ENCODE measurements at regions not wholly inside any gene's neighbourhood (a gene's known extent, or its start where the extent isn't known, plus 50 kb on each side); places are given as distances from the start of the nearest gene placed in this dataset.
"Not testable (repeated sequence)": the region's sequence is repeated elsewhere in the genome, so short reads cannot be mapped to it uniquely, and the experiment has no call there.

DNA sequence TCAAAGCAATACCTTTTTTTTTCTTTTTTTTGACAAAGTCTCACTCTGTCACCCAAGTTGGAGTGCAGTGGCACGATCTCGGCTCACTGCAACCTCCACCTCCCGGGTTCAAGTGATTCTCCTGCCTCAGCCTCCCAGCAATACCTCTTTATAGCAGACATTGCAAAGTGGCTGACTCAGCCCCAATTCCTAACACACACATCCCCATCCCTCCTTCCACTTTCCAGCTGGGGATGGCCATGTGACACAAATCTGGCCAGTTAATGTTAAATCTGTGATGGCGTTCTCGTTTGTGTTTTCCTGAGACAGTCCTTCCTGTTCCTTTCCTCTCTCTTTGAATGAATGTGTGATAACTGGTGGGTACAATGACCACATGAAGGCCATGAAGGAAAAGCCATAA, 276.2 kb upstream of the KLF3 start:
- TF ChIP-seq JUND (IDR thresholded peaks at IDR 0.05), result no peak
- TF ChIP-seq CEBPB (IDR thresholded peaks at IDR 0.05; ENCODE audit: low read depth), result no peak
- no peak for TF ChIP-seq RAD21 (IDR thresholded peaks at IDR 0.05; ENCODE audit: low read depth)
- TF ChIP-seq YY1 (IDR thresholded peaks at IDR 0.05; ENCODE audit: extremely low read depth, insufficient replicate concordance, low read depth, low read length), result no peak
- TF ChIP-seq, protein P1, sequence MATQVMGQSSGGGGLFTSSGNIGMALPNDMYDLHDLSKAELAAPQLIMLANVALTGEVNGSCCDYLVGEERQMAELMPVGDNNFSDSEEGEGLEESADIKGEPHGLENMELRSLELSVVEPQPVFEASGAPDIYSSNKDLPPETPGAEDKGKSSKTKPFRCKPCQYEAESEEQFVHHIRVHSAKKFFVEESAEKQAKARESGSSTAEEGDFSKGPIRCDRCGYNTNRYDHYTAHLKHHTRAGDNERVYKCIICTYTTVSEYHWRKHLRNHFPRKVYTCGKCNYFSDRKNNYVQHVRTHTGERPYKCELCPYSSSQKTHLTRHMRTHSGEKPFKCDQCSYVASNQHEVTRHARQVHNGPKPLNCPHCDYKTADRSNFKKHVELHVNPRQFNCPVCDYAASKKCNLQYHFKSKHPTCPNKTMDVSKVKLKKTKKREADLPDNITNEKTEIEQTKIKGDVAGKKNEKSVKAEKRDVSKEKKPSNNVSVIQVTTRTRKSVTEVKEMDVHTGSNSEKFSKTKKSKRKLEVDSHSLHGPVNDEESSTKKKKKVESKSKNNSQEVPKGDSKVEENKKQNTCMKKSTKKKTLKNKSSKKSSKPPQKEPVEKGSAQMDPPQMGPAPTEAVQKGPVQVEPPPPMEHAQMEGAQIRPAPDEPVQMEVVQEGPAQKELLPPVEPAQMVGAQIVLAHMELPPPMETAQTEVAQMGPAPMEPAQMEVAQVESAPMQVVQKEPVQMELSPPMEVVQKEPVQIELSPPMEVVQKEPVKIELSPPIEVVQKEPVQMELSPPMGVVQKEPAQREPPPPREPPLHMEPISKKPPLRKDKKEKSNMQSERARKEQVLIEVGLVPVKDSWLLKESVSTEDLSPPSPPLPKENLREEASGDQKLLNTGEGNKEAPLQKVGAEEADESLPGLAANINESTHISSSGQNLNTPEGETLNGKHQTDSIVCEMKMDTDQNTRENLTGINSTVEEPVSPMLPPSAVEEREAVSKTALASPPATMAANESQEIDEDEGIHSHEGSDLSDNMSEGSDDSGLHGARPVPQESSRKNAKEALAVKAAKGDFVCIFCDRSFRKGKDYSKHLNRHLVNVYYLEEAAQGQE (IDR thresholded peaks at IDR 0.05; ENCODE audit: low read depth), result no peak
- no peak overlapping the region for H2AFZ ChIP-seq (ENCODE audit: low read depth, low read length, poor library complexity, severe bottlenecking)
- no peak overlapping the region for H3K9ac ChIP-seq (ENCODE audit: low read length)
- intact Hi-C loops (cut with micrococcal nuclease), result no loop called here
- H3K9me3 ChIP-seq (ENCODE audit: control insufficient read depth in 1 of 2, insufficient read depth in 1 of 2, low read depth in 1 of 2, low read length in 2 of 2), result no peaks in the 10 kb centered on the region; a peak in 1 of 4 replicates
- no peaks in the 10 kb centered on the region for H3K4me1 ChIP-seq (ENCODE audit: control insufficient read depth in 1 of 2, insufficient read depth in 2 of 2, low read length in 2 of 2)
- no peaks in the 10 kb centered on the region for H3K9me2 ChIP-seq (ENCODE audit: insufficient read depth)
- H3K4me2 ChIP-seq (ENCODE audit: low read length), result no peak overlapping the region
- no peak overlapping the region for H3K27ac ChIP-seq (ENCODE audit: low read depth, low read length)
- no peaks in the 10 kb centered on the region for H3K27me3 ChIP-seq (ENCODE audit: insufficient read depth, low read length)
- POLR2A ChIA-PET, result no interaction called here
- ATAC-seq (no peak), DNase-seq (ENCODE audit: low read depth, low spot score) (no peak)
- no TSS peak for BruUV-seq (replicated peaks)
- H3K79me2 ChIP-seq (ENCODE audit: insufficient read depth, low read length), result no peaks in the 10 kb centered on the region
- CTCF ChIA-PET, result no interaction called here
- H3K36me3 ChIP-seq (ENCODE audit: control insufficient read depth in 1 of 2, insufficient read depth in 2 of 2, low read length in 2 of 2), result no peaks in the 10 kb centered on the region
- no peak overlapping the region for H3K4me3 ChIP-seq (replicated peaks in 1 of 2; ENCODE audit: low read depth in 1 of 2, low read length in 2 of 2)
- RAD21 ChIA-PET (ENCODE audit: low non-redundant PET in 1 of 2, low total read pairs in 2 of 2, uncharacterized antibody in 2 of 2, unreplicated experiment in 2 of 2), result no interaction called here
- H4K20me1 ChIP-seq (ENCODE audit: insufficient read depth), result no peaks in the 10 kb centered on the region

DNA sequence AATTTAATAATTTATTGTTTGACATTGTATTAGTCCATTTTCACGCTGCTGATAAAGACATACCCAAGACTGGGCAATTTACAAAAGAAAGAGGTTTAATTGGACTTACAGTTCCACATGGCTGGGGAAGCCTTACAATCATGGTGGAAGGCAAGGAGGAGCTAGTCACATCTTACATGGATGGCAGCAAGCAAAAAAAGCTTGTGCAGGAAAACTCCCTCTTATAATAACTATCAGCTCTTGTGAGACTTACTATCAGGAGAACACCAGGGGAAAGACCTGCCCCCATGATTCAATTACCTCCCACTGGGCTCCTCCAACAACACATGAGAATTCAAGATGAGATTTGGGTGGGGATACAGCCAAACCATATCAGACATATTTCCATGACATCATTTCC, 275.1 kb upstream of the KLF3 start:
- H4K20me1 ChIP-seq (ENCODE audit: insufficient read depth); BruUV-seq (replicated peaks); H3K4me1 ChIP-seq (ENCODE audit: control insufficient read depth in 1 of 2, insufficient read depth in 2 of 2, low read length in 2 of 2); DNase-seq (ENCODE audit: low read depth, low spot score); intact Hi-C loops (cut with micrococcal nuclease); H3K4me2 ChIP-seq (ENCODE audit: low read length); RAD21 ChIA-PET (ENCODE audit: low non-redundant PET in 1 of 2, low total read pairs in 2 of 2, uncharacterized antibody in 2 of 2, unreplicated experiment in 2 of 2); H3K36me3 ChIP-seq (ENCODE audit: control insufficient read depth in 1 of 2, insufficient read depth in 2 of 2, low read length in 2 of 2); H3K27me3 ChIP-seq (ENCODE audit: insufficient read depth, low read length); ATAC-seq; H3K9me2 ChIP-seq (ENCODE audit: insufficient read depth); H3K9me3 ChIP-seq (ENCODE audit: control insufficient read depth in 1 of 2, insufficient read depth in 1 of 2, low read depth in 1 of 2, low read length in 2 of 2); POLR2A ChIA-PET; H3K4me3 ChIP-seq (replicated peaks in 1 of 2; ENCODE audit: low read depth in 1 of 2, low read length in 2 of 2); H3K27ac ChIP-seq (ENCODE audit: low read depth, low read length); H3K9ac ChIP-seq (ENCODE audit: low read length); CTCF ChIA-PET; H3K79me2 ChIP-seq (ENCODE audit: insufficient read depth, low read length); H2AFZ ChIP-seq (ENCODE audit: low read depth, low read length, poor library complexity, severe bottlenecking): not testable (repeated sequence)
